ENCODE measurements at regions not wholly inside any gene's neighbourhood (a gene's known extent, or its start where the extent isn't known, plus 50 kb on each side); places are given as distances from the start of the nearest gene placed in this dataset.
"Not testable (repeated sequence)": the region's sequence is repeated elsewhere in the genome, so short reads cannot be mapped to it uniquely, and the experiment has no call there.

DNA sequence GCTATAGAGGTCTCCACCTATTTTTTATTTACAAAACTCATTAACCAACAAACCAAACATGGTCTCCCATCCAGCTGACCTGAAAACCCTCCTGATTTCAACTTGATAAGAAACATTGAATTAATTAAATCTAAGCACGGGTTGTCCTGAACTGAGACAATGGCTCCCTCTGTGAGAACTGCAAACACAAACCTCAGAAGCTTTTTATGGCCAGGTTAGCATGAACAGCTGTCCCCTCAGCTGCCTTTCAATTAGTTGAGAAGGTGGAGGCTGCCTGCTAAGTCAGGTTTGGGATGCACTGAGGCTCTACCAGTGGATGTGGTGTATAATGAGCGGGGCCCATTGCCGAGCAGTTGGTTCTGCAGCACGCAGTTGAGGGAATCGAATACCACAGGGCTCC lies 258.5 kb upstream of the DDX18 start:
- DNase-seq: no peak

DNA sequence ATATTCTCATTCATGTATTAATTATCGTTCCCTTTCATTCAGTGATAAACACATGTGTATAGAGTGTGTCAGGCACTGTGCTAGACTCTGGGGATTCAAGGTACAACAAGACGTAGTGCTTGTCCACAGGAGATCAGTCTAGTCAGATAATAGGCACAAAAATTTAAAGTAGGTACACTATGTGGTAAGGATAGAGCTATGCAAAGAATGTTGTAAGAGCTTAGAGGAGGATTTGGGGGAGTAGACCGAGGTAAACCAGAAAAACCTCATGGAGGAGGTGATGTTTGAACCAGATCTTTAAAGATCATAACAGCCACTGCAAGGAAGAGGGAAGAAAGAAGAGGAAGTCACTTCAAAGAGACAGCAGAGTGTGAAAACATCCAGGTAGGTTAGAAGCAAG lies 256.9 kb upstream of the DDX18 start:
- DNase-seq: no peak

DNA sequence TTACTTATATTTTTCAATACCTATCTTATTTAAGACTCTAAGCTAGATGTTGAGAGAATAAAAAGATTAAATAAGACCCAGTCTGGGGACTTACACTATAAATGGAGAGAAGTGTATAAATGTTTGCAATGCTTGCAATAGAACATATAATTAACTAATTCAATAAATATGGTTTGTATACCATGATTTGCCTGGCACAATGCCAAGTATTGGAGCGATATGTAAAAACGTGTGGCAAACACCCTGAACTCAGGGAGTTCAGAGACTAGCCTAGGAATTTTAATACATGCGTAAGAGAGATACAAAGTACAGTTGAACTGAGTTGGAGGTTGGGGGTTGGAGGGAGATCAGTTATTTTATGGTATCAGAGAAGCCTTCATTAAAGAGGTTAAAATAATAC lies 251.8 kb upstream of the DDX18 start:
- no peak for DNase-seq

DNA sequence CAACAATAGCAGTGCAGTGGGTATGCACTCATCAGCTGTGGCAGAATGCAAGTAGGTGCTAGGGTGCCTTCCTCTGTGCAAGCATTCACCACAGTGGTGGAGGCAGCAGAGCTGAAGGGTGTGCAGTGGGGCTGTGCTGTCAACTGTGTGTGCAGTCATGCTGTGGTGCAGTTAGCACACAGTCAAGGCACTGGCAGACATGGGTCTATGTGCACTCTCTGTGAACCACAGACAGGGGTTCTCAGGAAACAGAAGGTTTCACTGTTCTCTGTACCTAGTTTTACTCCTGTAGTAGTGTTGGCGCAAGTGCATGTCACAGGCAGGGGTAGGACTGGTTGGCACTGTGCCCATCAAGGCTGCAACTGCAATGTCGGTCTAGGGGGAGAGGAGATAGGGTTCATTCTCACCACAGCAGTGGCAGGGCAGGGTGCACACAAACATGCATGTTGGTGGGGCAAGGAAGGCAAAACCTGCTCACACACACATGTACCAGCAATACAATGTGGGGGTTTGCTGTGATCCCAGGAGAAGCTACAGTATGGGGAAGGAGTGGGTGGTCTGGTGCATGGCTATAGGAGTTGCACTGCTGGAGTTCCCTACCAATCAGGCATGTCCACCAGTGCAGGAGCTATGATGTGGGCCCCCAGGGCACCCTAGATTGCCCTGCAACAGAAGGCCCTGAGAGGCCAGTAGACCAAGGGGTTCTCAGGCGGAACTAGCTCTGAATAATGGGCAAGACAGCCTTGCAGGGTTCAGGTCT lies 242.7 kb upstream of the DDX18 start:
- DNase-seq: no peak

DNA sequence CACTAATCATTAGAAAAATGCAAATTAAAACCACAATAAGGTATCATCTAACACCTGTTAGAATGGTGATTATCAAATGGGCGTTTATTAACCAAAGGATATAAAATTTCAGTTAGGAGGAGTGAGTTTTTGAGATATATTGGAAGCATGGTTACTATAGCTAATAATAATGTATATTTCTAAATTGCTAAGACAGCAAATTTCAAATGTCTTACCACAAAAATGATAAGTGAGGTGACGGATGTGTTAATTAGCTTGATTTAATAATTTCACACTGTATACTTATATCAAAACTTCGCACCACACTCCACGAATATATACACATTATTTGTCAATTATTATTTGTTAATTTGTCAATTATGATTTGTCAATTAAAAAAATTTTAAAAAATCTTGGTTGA lies 227.2 kb upstream of the DDX18 start:
- DNase-seq: no peak

DNA sequence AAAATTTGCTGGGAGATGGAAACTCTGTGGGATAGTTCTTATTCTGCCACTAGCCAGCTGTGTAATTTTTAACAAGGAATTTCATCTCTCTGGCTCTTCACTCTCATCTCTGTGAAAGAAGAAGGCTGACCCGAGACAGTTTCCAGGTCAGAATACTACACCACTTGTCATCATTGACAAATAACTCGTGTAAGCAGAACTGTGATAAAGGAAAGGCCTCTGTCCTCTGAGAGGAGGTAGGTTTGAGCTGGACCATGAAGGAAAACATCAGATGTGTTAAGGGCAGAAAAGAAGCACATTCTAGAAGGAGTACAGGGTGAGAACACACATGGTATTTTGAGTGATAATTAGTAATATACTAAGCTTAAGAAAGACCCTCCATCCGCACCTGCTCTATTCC lies 211.4 kb upstream of the DDX18 start:
- no peak for DNase-seq

DNA sequence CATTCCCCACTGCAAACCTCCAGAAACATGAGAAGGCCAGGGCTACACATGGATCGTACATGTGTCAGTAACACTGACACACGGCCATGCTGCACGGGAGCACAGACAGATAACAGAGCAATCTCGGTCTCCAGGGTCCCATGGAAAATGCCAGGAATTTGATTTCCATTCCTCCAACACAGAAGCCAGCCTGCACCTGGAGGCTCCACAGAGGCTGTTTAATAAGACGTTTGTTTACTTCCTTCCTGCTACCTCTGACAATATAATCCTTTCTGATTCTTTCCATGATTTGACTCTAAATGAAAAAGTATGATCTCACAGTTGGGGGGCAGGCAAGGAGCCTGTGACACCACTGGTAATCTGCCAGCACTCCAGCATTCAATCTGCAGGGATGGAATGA lies 210.9 kb upstream of the DDX18 start:
- peak; percentile 1 for DNase-seq

DNA sequence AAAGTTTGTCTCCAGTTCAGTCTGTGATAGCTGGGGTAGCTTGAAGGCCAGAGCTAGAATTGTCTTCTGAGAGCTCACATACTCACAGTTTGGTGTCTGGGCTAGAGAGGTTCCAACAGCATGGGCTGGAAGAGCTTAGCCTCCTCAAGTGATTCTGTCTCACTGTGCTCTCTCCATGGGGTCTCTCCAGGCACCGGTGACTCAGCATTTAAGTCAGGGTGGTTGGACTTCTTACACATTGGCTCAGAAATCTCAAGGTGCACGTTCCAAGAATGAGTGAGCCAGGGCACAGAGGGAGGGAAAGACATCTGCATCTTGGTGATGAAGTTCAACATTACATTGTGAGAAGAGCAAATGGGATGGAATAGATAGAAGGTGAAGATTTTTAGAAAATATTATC lies 207.3 kb upstream of the DDX18 start:
- DNase-seq: no peak

DNA sequence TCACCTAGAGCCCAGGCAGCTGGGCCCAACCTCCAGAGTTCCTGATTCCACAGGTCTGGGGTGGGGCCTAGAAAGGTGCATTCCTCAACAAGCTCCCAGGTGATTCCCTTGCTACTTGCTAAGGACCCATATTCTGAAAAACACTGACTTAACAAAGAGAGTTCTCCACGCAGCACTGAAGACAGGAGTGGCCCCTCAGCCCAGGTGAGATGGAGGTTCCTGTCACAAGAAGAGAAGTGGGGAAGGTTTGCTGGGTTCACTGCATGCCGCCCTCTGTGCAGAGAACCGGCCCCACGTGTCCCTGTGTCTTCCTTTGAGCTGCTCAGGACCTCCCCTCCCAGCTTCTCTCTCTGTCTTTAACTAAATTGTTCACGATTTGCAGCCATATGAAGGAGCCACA lies 201.4 kb upstream of the DDX18 start:
- no peak for DNase-seq

DNA sequence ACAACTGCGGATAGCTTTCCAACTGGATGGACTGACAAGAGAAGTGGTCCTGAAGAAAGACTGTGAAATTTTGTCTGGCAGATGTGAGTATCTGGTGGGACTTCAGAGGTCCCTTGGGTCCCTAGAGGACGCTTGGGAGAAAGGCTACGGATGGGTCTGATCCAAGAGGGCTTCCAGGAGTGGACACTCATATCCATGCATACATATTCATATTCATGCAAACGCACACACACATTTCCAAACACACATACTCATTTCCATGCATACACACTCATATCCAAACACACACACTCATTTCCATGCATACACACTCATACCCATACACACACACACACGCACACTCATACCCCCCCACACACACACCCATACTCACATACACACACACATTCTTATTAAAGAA lies 200.2 kb upstream of the DDX18 start:
- DNase-seq: no peak

DNA sequence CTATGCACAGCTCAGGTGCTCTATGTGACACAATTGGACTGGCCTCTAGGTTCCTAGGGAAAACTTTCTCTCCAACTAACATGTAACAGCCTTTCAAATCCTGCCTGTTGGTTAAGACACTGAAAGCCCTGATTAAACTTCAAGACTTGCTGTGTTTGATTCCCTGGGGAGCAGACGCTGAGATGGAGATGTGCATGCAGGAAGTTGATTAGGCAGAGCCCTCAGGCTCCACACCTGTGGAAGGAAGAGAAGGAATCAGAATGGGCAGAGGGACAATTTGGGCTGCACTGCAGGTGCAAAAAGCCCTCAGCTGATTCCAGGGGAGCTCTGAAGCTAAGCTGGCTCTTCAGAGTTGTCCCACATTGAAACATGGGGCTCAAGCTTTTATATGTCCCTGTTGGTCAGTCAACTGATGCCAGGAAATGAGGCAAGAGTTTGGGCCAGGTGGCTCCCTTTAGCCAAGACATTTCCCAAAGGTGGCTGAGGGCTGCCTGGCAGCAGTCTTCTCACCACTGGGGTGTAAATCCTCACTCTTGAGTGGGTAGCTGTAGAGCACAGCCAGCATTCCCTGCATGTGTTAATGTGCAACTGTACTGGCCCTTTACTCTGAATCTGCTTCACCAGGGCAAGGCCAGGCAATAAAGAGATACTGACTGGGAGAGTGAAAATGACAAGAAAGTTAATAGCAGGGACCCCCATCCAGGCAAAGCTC lies 199.5 kb upstream of the DDX18 start:
- no peak for DNase-seq

DNA sequence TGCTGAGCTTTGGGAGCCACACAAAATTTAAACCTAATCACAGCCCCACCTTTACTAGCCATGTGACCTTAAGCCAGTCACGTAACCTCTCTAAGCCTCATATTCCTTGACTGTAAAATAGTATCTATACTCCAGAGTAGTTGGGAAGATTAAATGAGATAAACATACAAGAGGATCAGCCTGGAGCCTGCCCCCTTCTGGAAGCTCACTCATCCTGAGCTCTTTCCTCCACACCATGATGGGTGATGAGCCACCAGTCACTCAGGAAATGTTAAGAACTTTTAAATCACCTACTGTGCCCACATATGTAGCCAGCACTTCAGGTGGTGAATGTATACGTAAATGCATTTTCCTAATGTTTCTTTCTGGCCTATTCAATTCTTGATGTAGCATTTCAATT lies 195.9 kb upstream of the DDX18 start:
- DNase-seq: no peak

DNA sequence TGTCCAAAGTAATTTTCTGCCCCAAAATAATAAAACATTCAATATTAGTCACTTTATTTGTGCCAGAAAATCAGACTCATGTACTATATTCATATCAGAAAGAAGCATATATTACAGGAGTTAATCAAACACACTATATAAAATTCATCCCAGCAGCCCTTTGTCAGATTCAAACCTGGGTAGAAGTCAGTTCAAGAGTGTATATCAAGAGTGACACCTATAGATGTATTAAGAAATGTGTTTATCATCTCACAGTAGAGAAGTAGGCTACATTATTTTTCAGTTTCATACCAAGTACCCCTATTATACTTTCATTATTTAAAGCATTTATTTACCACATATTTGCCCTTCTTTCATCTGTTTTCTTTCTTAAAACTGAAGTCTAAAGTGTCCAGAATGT lies 193.2 kb upstream of the DDX18 start:
- no peak for DNase-seq

DNA sequence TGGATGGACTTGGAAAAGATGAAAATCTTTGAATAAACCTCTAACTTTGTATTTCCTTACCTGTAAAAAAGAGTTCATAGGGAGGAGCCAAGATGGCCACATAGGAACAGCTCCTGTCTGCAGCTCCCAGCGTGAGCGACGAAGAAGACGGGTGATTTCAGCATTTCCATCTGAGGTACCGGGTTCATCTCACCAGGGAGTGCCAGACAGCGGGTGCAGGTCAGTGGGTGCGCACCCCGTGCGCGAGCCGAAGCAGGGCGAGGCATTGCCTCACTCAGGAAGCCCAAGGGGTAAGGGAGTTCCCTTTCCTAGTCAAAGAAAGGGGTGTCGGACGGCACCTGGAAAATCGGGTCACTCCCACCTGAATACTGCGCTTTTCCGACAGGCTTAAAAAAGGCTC lies 191.3 kb upstream of the DDX18 start:
- not testable (repeated sequence) for DNase-seq

DNA sequence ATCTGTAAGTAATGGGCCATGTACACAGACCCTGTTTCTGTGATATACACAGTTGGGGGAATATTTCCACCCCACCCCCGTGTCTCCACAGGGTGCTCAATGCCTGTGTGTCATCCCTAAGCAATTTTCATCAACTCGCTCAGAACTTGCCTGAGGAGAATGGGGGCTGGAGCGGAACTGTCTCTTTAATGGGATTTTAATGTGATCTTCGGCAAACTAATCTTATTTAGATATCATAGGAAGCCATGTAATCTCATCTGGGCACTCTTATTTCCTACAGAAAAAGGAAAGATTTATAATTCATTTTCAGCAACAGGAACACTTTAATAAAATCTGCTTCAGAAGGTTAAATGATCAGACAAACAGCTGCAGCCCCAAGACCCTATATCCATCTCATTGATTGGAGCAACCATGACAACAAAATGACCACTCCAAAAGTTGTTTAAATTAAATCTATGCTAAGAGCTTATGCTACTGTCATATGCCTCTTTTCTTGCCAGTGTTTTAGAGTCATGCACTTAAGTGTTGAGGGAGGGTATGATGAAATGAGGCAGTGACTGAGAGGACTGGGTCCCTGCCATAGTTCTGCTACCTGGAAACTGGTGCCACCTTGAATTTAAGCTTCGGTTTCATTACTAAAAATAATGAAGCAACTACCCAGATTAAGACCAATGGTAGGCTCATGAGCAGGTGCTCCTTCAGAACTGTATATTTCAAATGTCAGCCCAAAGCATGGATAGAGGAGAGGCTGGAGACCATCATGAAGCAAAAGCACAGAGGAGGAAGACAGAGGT lies 183.1 kb upstream of the DDX18 start:
- DNase-seq: no peak

DNA sequence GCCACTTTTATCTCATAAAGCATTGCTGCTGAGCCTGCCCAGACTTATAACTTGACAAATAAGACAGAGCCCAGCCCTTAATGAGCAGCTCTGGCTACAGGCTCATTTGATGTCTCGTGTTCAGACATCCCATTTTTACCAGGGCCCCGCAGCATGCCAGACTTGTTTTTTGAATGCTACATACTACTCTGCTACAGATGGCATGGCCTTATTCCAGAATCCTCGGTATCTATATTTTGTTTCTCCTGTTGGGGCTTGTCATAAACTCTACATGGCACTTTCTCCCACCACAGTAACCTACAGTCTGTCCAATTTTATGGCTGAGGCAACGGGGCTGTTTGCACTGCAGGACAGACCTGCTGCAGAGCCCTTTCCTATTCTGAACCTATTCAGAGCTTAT lies 179.0 kb upstream of the DDX18 start:
- no peak for DNase-seq

DNA sequence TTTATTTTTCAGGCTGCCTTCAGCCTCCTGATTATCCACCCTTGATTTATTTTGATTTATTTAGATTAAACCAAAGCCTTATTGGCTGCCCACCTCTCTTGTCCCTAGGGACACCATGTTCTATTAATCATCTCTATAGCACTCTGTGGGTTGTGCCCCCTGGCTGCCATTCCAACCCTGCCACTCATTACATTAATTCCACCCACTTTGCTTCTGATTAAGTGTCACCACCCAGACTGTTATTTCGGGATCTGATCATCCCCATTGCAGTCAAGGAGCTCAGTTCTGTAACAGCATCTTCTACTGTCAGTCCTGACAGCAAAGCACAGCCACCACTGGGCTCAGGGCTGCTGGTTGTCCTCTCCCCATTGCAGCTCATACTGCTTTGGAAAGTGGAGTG lies 175.1 kb upstream of the DDX18 start:
- no peak for DNase-seq

DNA sequence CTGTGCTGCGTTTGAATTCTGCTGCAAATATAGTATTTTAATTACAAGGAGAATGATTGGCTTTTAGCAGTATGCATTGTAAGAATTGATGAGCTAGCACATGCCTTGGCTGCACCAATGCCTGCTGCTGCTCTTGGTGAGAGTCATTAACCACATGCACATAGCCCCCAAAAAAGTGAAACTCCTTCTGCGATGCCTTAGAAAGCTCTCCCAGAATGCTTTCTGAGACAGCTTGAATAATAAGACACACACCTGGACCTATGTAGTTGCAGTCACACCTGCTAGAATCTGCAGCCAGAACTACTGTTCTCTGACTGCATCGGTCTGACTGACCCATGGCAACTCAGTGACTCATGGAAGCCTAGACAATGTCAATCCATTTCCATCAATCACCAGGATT lies 170.1 kb upstream of the DDX18 start:
- DNase-seq: no peak

DNA sequence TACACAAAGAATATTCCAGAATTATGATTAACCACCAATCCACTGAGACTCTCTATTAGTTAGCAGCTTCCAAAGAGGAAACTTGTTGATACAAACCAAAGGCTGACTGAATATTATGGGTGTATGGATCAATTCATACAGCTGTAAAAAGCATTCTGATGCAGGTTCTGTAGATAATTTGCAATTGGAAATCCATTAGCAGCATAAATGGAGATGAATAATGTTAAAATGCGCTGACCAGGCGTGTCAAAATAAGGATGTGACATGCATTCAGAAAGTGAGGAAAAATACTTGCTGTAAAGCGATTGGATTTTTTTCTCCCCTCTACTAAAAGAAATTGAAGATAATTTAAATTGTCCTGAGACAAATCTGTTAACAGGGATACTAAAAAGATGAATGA lies 169.0 kb upstream of the DDX18 start:
- no peak for DNase-seq

DNA sequence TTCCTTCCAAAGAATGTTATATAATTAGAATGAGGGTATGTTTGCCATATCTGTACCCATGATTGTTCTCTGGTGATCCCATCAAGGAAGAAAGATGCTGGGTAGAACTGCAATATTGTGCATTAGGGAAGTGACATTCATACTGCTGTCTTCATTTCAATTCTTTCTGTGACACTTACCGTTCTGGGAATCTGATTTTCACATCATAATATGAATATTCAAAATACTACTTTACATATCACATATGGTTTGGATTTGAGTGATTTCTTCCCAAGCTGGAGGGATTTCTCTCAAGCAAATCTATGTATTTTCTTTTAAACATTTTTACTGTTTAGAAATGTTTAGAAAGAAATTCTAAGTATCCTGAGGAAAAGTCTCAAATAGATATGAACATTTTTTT lies 168.4 kb upstream of the DDX18 start:
- DNase-seq: no peak

DNA sequence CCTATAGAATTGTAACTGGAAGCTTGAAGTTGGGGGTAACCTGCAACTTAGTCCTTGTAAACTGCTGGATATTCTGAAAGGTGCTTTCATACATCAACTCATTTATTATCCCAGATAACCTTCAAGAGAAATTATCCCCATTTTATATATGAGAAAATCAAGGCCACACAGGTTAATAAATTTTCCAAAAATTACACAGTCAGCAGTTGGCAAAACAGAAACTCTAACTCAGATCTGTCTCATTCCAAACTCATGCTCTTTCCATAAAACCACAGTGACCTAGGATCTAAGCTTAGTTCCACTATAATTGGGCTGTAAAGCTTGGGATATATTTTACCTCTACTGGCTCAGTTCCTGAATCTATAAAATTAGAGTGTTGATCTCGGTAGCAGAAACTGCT lies 167.6 kb upstream of the DDX18 start:
- DNase-seq: no peak

DNA sequence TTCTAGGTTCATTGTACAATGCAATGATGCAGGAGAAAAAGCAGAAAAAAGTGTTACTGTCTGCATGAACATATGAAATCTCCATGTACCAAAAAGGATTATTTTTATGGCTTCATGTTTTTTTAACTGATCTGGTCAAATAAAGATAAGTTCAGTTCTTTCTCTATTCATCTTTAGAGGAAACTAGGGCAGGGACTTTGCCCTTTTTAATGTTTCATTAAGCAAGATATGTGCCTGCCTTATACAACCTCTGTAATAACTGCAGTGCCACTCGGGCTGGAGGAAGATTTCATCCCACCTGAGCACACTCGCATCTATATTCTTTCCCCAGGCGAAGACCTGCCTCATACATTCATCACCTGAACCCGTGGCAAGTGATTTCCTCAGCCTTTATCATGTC lies 157.9 kb upstream of the DDX18 start:
- DNase-seq: no peak

DNA sequence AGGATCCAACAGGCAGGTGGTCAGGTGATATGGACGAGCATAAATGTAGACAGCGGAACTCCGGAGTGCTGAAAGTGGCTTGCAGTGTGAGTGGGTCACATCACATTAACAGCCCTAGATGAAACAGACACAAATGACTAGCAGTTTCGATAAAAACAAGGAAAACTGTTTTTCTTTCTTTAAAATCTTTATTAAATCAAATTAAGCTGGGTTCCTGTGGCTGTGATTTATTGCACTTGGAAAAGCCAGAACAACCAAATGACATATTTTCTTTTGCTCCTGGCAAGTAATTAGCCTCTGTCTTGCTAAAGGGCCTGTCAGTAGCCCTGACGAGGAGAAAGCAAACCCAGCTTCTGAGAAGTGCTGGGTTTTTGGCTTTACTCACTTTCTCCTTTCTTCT lies 152.9 kb upstream of the DDX18 start:
- DNase-seq: no peak

DNA sequence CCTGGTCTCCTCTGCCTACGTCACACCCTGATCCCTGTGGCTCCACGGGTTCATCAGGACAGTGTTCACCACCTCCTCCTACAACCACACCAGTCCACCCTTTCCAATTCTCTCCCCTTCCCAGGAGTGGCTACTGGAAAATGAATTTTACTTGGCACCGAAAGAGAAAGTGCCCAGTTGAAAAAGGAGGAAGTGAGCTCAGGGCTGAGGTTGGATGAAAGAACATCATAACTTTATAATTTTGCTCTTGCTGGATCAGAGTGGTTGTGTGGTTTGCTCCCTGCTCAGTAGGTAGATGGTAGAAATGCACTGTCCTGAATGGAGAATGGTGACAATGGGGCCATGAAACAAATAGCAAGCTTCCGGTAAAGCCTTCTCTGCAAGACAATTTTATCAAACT lies 140.3 kb upstream of the DDX18 start:
- DNase-seq: no peak

Data from midbrain (tissue), 1 donor.